GM12875 (cell line): ENCODE measurements at regions not wholly inside any gene's neighbourhood (a gene's known extent, or its start where the extent isn't known, plus 50 kb on each side); places are given as distances from the start of the nearest gene placed in this dataset.

ENCODE experiments used
- H3K4me3 ChIP-seq: one replicate; pipeline ENCODE4 v1.5.1; 2011; ENCODE audit warnings: low read depth, low read length, control low read depth
- CTCF ChIP-seq: IDR thresholded peaks from 2 replicates; pipeline ENCODE4 v1.5.1; 2011; ENCODE audit warnings: low read depth, mild to moderate bottlenecking, control low read depth, inconsistent platforms, low read length, moderate library complexity, borderline replicate concordance; ENCODE audit not compliant: insufficient read depth

- H3K4me3 ChIP-seq: no peak overlapping the region
- TF ChIP-seq CTCF: no peak
These were observed 614.7 kb downstream of the TLR4 start for GRCh38 chr9:118318770-118319431.

GRCh38 chr9:118321788-118322187, 617.6 kb downstream of the TLR4 start:
- no peak for TF ChIP-seq CTCF
- no peak overlapping the region for H3K4me3 ChIP-seq

- no peak overlapping the region for H3K4me3 ChIP-seq
- no peak for TF ChIP-seq CTCF
These were observed 620.5 kb downstream of the TLR4 start for GRCh38 chr9:118324706-118325105.

GRCh38 chr9:118325757-118326156, 621.6 kb downstream of the TLR4 start:
- TF ChIP-seq CTCF: no peak

GRCh38 chr9:118326326-118326725, 622.1 kb downstream of the TLR4 start:
- no peak for TF ChIP-seq CTCF
- H3K4me3 ChIP-seq: no peak overlapping the region

More at GRCh38 chr9:118325757-118326156, 621.6 kb downstream of the TLR4 start:
- no peak overlapping the region for H3K4me3 ChIP-seq

GRCh38 chr9:118330191-118330986, 626.2 kb downstream of the TLR4 start:
- no peak for TF ChIP-seq CTCF
- no peak overlapping the region for H3K4me3 ChIP-seq

GRCh38 chr9:118331622-118332045, 627.4 kb downstream of the TLR4 start:
- no peak for TF ChIP-seq CTCF
- no peak overlapping the region for H3K4me3 ChIP-seq
